MM.1S (cell line): ENCODE measurements at regions not wholly inside any gene's neighbourhood (a gene's known extent, or its start where the extent isn't known, plus 50 kb on each side); places are given as distances from the start of the nearest gene placed in this dataset.

Source experiments
- EZH2 ChIP-seq: fragments of 300-600 bp; sonication (generic); optimal IDR thresholded peaks from 2 replicates; pipeline ENCODE3; 2017; ENCODE audit warnings: low read depth, mild to moderate bottlenecking, antibody characterized with exemption, low read length, mixed read lengths
- EZH2phosphoT487 ChIP-seq: fragments of 300-600 bp; sonication (generic); IDR thresholded peaks from 2 replicates; pipeline ENCODE4 v1.6.1; 2018; ENCODE audit warnings: antibody characterized with exemption, low read length
- TF ChIP-seq, protein P1 (sequence below): fragments of 300-600 bp; sonication (generic); IDR thresholded peaks from 2 replicates; pipeline ENCODE4 v1.5.1; 2016; ENCODE audit warnings: antibody characterized with exemption, low read length, mixed read lengths

- TF ChIP-seq, protein P1, sequence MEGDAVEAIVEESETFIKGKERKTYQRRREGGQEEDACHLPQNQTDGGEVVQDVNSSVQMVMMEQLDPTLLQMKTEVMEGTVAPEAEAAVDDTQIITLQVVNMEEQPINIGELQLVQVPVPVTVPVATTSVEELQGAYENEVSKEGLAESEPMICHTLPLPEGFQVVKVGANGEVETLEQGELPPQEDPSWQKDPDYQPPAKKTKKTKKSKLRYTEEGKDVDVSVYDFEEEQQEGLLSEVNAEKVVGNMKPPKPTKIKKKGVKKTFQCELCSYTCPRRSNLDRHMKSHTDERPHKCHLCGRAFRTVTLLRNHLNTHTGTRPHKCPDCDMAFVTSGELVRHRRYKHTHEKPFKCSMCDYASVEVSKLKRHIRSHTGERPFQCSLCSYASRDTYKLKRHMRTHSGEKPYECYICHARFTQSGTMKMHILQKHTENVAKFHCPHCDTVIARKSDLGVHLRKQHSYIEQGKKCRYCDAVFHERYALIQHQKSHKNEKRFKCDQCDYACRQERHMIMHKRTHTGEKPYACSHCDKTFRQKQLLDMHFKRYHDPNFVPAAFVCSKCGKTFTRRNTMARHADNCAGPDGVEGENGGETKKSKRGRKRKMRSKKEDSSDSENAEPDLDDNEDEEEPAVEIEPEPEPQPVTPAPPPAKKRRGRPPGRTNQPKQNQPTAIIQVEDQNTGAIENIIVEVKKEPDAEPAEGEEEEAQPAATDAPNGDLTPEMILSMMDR: no peak
- no peak for TF ChIP-seq EZH2
- TF ChIP-seq EZH2phosphoT487: no peak
Measured at GRCh38 chr2:145777297-145777696, 1257.4 kb upstream of the ZEB2 start.
